GM23248 (cell line): ENCODE measurements at regions not wholly inside any gene's neighbourhood (a gene's known extent, or its start where the extent isn't known, plus 50 kb on each side); places are given as distances from the start of the nearest gene placed in this dataset.

Experiments
- DNase-seq: peaks from one replicate; pipeline ENCODE4 v3.0.0-alpha.2; 2015
- H2AFZ ChIP-seq: fragments of 200-600 bp; sonication (generic); 2 replicates; pipeline ENCODE4 v1.6.1; 2016; ENCODE audit warnings: antibody characterized with exemption
- H3F3A ChIP-seq: fragments of 200-600 bp; sonication (generic); 2 replicates; pipeline ENCODE4 v1.6.1; 2016; ENCODE audit warnings: mild to moderate bottlenecking, antibody characterized with exemption, mixed run types; ENCODE audit not compliant: insufficient read depth
- H3K27ac ChIP-seq: fragments of 200-600 bp; sonication (generic); 2 replicates; pipeline ENCODE4 v1.5.1; 2016; ENCODE audit warnings: mild to moderate bottlenecking
- H3K27me3 ChIP-seq: fragments of 200-600 bp; sonication (generic); replicated peaks from 2 replicates; pipeline ENCODE4 v1.6.1; 2016; ENCODE audit warnings: mild to moderate bottlenecking; ENCODE audit not compliant: insufficient read depth
- H3K36me3 ChIP-seq: fragments of 200-600 bp; sonication (generic); 2 replicates; pipeline ENCODE4 v1.6.1; 2016; ENCODE audit warnings: low read depth, mild to moderate bottlenecking
- H3K4me1 ChIP-seq: fragments of 200-600 bp; sonication (generic); 2 replicates; pipeline ENCODE4 v1.6.1; 2016; ENCODE audit warnings: mild to moderate bottlenecking; ENCODE audit not compliant: insufficient read depth
- H3K4me2 ChIP-seq: fragments of 200-600 bp; sonication (generic); one replicate; pipeline ENCODE4 v1.6.1; 2016; ENCODE audit warnings: mild to moderate bottlenecking; ENCODE audit not compliant: unreplicated experiment
- H3K4me3 ChIP-seq: fragments of 200-600 bp; sonication (generic); 2 replicates; pipeline ENCODE4 v1.5.1; 2016; ENCODE audit warnings: mild to moderate bottlenecking
- H3K79me2 ChIP-seq: fragments of 200-600 bp; sonication (generic); 2 replicates; pipeline ENCODE4 v1.6.1; 2016; ENCODE audit warnings: mild to moderate bottlenecking; ENCODE audit not compliant: insufficient read depth
- H3K9ac ChIP-seq: fragments of 200-600 bp; sonication (generic); 2 replicates; pipeline ENCODE4 v1.6.1; 2016; ENCODE audit warnings: mild to moderate bottlenecking
- H3K9me2 ChIP-seq: fragments of 200-600 bp; sonication (generic); 2 replicates; pipeline ENCODE4 v1.6.1; 2016; ENCODE audit warnings: mixed run types, mild to moderate bottlenecking, moderate library complexity; ENCODE audit not compliant: insufficient read depth
- H3K9me3 ChIP-seq: fragments of 200-600 bp; sonication (generic); one replicate; pipeline ENCODE4 v1.6.1; 2017; ENCODE audit warnings: low read depth
- H4K20me1 ChIP-seq: fragments of 200-600 bp; sonication (generic); 2 replicates; pipeline ENCODE4 v1.6.0; 2016; ENCODE audit not compliant: insufficient read depth
- EZH2 ChIP-seq: fragments of 200-600 bp; sonication (generic); IDR thresholded peaks from 2 replicates; pipeline ENCODE4 v1.6.1; 2018; ENCODE audit warnings: antibody characterized with exemption, mild to moderate bottlenecking; ENCODE audit not compliant: insufficient read depth, poor library complexity, severe bottlenecking
- EZH2phosphoT487 ChIP-seq: fragments of 200-600 bp; sonication (generic); IDR thresholded peaks from 2 replicates; pipeline ENCODE4 v1.6.1; 2018; ENCODE audit warnings: antibody characterized with exemption, moderate library complexity, mild to moderate bottlenecking, low read depth; ENCODE audit not compliant: insufficient read depth
- WGBS, 2 experiments: methylation state at CpG; one replicate each; pipeline ENCODE4 v1.1.6; 2015 to 2017; ENCODE audit warnings: low lambda C conversion rate in 2 of 2, low coverage in 1 of 2; ENCODE audit errors: missing lambda C conversion rate in 2 of 2; 5-methylcytosine and 5-hydroxymethylcytosine counted together
- in situ Hi-C: fragments of 300-500 bp; cut with MboI; formaldehyde crosslinking; loops from 2 replicates; pipeline ENCODE4 v1.15.0; 2020

DNA sequence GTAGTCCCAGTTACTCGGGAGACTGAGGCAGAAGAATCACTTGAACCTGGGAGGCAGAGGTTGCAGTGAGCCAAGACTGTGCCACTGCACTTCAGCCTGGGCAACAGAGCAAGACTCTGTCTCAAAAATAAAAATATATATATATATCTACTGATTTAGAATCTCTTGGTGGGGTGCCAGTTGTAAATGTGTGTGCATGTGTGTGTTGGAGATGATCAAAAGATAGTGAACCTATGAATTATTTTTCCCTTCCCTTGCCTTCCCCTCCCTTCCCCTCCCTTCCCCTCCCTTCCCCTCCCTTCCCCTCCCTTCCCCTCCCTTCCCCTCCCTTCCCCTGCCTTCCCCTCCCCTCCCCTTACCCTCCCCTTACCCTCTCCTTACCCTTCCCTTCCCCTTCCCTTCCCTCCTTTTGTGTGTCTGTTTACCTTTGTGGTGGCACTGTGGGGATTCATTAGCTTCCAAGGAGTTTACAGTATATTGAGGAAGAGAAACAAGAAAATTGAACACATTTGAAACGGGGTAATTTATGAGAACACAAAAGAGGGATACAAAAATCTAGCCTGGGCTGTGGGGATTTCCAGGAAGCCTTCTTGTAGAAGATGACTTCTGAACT is 281.5 kb upstream of the DPPA4 start:
- in situ Hi-C loops: no loop called here
- no peak overlapping the region for H3K4me3 ChIP-seq
- H3K4me1 ChIP-seq: no peaks in the 10 kb centered on the region
- H3K27ac ChIP-seq: no peak overlapping the region
- no peaks in the 10 kb centered on the region for H3K9me3 ChIP-seq
- no peaks in the 10 kb centered on the region for H3K36me3 ChIP-seq
- no peak overlapping the region for H3K4me2 ChIP-seq
- TF ChIP-seq EZH2 (no peak), EZH2phosphoT487 (no peak)
- no peak for DNase-seq
- no peaks in the 10 kb centered on the region for H3K9me2 ChIP-seq
- H3K79me2 ChIP-seq: no peaks in the 10 kb centered on the region
- no peaks in the 10 kb centered on the region for H4K20me1 ChIP-seq
- no peaks in the 10 kb centered on the region for H3F3A ChIP-seq
- WGBS, 2 experiments: 23 to 33% methylated on average over 2 of the region's 2 CpGs
- no peak overlapping the region for H3K9ac ChIP-seq
- H2AFZ ChIP-seq: no peak overlapping the region
- H3K27me3 ChIP-seq: no peaks in the 10 kb centered on the region

DNA sequence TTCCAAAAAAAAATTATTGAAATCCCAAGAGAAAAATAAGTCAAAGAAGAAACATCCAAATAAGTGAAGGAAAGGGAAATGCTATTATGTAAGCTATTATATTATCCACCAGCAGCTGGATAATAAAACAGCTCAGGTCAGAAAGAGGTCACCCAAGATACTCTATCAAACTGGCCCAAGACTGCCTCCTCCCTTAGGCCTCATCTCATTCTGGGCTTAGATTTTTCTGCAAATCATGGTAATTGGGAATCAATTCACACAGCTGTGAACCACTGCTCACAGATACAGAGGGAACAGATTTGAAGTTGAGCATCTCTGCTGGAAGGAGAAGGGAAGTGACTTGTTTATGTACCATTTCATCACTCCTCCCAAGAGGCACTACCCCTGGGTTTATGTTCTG is 294.6 kb upstream of the DPPA4 start:
- no peak overlapping the region for H3K4me3 ChIP-seq
- no peaks in the 10 kb centered on the region for H3K9me3 ChIP-seq
- H3K9me2 ChIP-seq: no peaks in the 10 kb centered on the region
- H3K36me3 ChIP-seq: no peaks in the 10 kb centered on the region
- H3K79me2 ChIP-seq: no peaks in the 10 kb centered on the region
- H3K27me3 ChIP-seq: no peaks in the 10 kb centered on the region
- H2AFZ ChIP-seq: no peak overlapping the region
- no peak overlapping the region for H3K9ac ChIP-seq
- DNase-seq: no peak
- no peaks in the 10 kb centered on the region for H3K4me1 ChIP-seq
- H3K4me2 ChIP-seq: no peak overlapping the region
- TF ChIP-seq EZH2phosphoT487 (no peak), EZH2 (no peak)
- in situ Hi-C loops: no loop called here
- no peaks in the 10 kb centered on the region for H3F3A ChIP-seq
- H4K20me1 ChIP-seq: no peaks in the 10 kb centered on the region
- H3K27ac ChIP-seq: no peak overlapping the region

DNA sequence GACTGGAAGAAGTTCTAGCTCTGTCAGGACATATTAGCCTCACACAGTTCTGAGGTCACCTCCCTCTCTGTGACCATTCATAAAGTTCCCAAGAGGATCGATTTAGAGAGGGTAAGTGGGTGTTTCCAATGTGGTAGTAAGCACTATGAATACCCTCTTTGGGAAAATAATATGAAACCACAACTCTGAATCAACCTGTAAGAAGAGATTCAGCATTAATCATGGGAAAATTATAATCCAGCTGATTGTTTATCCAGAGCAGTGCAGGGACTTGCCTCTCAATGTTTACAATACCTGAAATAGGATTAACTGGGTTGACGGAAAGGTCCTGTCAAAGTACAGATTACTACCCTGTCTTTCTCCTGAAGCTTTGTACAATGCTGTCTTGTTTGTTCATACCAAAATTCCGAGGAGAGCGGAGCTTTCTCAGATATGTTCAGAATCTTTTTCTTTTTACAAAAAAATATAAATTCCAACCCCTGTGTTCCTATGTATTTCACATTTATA is 302.9 kb upstream of the DPPA4 start:
- in situ Hi-C loops: no loop called here
- Histone ChIP-seq H3K9me2 (no peaks in the 10 kb centered on the region), H3K36me3 (no peaks in the 10 kb centered on the region), H3K9me3 (no peaks in the 10 kb centered on the region), H3F3A (no peaks in the 10 kb centered on the region), H3K79me2 (no peaks in the 10 kb centered on the region), H3K4me2 (no peak overlapping the region), H4K20me1 (no peaks in the 10 kb centered on the region), H3K27ac (no peak overlapping the region), H2AFZ (no peak overlapping the region), H3K4me1 (peaks cover 8% of the 10 kb centered on the region), H3K4me3 (no peak overlapping the region), H3K27me3 (no peaks in the 10 kb centered on the region), H3K9ac (no peak overlapping the region)
- WGBS, 2 experiments: 47 to 49% methylated on average over 4 of the region's 4 CpGs
- DNase-seq: no peak
- TF ChIP-seq EZH2 (no peak), EZH2phosphoT487 (no peak)

DNA sequence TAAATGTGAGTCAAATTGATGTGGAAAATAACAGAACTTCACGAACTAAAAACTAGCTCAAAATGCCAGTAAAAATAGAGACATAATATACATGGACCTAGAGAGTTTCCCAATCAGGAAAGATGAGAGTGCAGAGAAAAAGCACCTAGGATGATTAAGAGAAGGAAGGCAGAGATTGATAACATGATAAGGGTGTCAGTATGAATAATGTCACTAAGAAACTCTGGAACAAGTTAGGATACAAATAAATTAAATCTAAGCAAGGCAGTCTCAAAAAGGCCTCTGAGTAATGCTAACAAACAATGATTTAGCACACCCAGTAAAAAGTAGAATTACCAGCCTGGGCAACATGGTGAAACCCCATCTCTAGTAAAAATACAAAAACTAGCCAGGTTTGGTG is 304.7 kb upstream of the DPPA4 start:
- Histone ChIP-seq H3K4me3 (no peak overlapping the region), H2AFZ (no peak overlapping the region), H3K27me3 (no peaks in the 10 kb centered on the region), H3K4me2 (no peak overlapping the region), H4K20me1 (no peaks in the 10 kb centered on the region), H3K9me2 (no peaks in the 10 kb centered on the region), H3K27ac (no peak overlapping the region), H3F3A (no peaks in the 10 kb centered on the region), H3K9me3 (no peaks in the 10 kb centered on the region), H3K36me3 (no peaks in the 10 kb centered on the region), H3K9ac (no peak overlapping the region), H3K79me2 (no peaks in the 10 kb centered on the region), H3K4me1 (peaks cover 8% of the 10 kb centered on the region)
- in situ Hi-C loops: no loop called here
- DNase-seq: no peak
- 68 to 78% methylated on average over 1 of the region's 1 CpG for WGBS, 2 experiments
- no peak for TF ChIP-seq EZH2phosphoT487
- TF ChIP-seq EZH2: no peak

DNA sequence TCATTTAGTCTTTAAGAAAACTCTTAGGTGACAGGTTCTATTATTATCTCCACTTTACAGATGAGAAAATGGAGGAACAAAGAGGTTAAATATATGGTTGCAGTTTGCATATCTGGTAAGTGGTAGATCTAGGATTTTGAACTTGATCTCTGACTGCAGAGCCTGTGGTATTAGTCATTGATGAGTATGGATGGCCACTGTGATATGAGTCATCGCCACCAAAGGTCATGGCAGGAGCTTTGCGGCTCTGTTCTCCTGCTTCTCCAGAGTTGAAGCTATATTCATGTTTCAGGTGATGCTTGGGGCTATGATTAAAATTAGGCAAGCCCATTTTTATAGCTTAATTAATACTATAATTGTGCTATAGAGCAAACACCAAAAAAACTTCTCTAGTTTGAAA is 306.2 kb upstream of the DPPA4 start:
- in situ Hi-C loops: no loop called here
- Histone ChIP-seq H3K36me3 (no peaks in the 10 kb centered on the region), H3K27me3 (no peaks in the 10 kb centered on the region; the same call in 1 of the 2 replicates), H3K9me2 (no peaks in the 10 kb centered on the region), H3K9ac (no peak overlapping the region), H3K4me1 (peaks cover 8% of the 10 kb centered on the region), H3K4me3 (no peak overlapping the region), H3K79me2 (no peaks in the 10 kb centered on the region), H3K27ac (no peak overlapping the region), H3K9me3 (no peaks in the 10 kb centered on the region), H3K4me2 (no peak overlapping the region), H2AFZ (no peak overlapping the region), H3F3A (no peaks in the 10 kb centered on the region), H4K20me1 (no peaks in the 10 kb centered on the region)
- TF ChIP-seq EZH2 (no peak), EZH2phosphoT487 (no peak)
- DNase-seq: peak; percentile 76
- WGBS, 2 experiments: 8% methylated on average over 2 of the region's 2 CpGs
